BE2C (cell line): ENCODE measurements at regions not wholly inside any gene's neighbourhood (a gene's known extent, or its start where the extent isn't known, plus 50 kb on each side); places are given as distances from the start of the nearest gene placed in this dataset.
A peak's percentile ranks its signal among the peaks of the same experiment; 100 is the strongest.

ENCODE experiments used
- DNase-seq: peaks from one replicate; pipeline ENCODE4 v3.0.0-alpha.2; 2020
- H3K27me3 ChIP-seq: fragments of 250-450 bp; sonication (Bioruptor Pico); 2 replicates; pipeline ENCODE4 v1.5.1; 2020; ENCODE audit warnings: mild to moderate bottlenecking
- H3K36me3 ChIP-seq: fragments of 250-450 bp; sonication (Bioruptor Pico); 2 replicates; pipeline ENCODE4 v1.5.1; 2020; ENCODE audit warnings: mild to moderate bottlenecking
- H3K4me1 ChIP-seq: fragments of 250-450 bp; sonication (Bioruptor Pico); 2 replicates; pipeline ENCODE4 v1.5.1; 2020
- H3K4me3 ChIP-seq: 2 replicates; pipeline ENCODE4 v1.5.1; 2011; ENCODE audit warnings: low read depth, low read length
- H3K9me3 ChIP-seq: fragments of 250-450 bp; sonication (Bioruptor Pico); 2 replicates; pipeline ENCODE4 v1.5.1; 2020
- CTCF ChIP-seq: IDR thresholded peaks from 2 replicates; pipeline ENCODE4 v1.5.1; 2012; ENCODE audit warnings: mild to moderate bottlenecking, low read depth, low read length

GRCh38 chr14:100381395-100382105 is 58.4 kb downstream of the SLC25A47 start:
- H3K27me3 ChIP-seq = no peaks in the 10 kb centered on the region
- H3K36me3 ChIP-seq = no peaks in the 10 kb centered on the region; the same call in 1 of the 2 replicates
- no peak overlapping the region for H3K4me3 ChIP-seq
- no peak for TF ChIP-seq CTCF
- H3K4me1 ChIP-seq = peaks cover 19% of the 10 kb centered on the region
- DNase-seq = no peak
- H3K9me3 ChIP-seq = no peaks in the 10 kb centered on the region

DNA sequence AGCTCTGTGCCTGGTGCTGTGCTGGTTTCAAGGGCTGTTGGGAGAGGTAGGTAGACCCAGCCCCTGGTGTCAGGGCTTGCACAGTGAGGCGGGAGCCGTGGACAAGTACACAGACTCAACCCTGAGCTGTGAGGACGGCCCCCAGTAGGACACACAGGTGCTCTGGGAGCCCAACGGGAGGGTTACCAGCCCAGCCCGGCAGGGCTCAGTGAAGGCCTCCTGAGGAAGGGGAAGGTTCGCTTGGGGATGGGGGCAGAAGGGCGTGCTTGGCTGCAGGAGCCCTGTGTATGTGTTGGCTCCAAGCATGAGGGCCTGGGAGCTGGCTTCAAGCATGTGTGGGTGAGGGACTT is 58.9 kb downstream of the SLC25A47 start:
- no peak overlapping the region for H3K4me3 ChIP-seq
- DNase-seq = no peak
- no peak for TF ChIP-seq CTCF
- H3K36me3 ChIP-seq = no peaks in the 10 kb centered on the region; the same call in 1 of the 2 replicates
- H3K4me1 ChIP-seq = peaks cover 22% of the 10 kb centered on the region
- no peaks in the 10 kb centered on the region for H3K9me3 ChIP-seq
- no peaks in the 10 kb centered on the region for H3K27me3 ChIP-seq

- H3K9me3 ChIP-seq = no peaks in the 10 kb centered on the region
- peaks cover 35% of the 10 kb centered on the region for H3K4me1 ChIP-seq
- no peak overlapping the region for H3K4me3 ChIP-seq
- no peaks in the 10 kb centered on the region for H3K27me3 ChIP-seq
- no peaks in the 10 kb centered on the region; the same call in 1 of the 2 replicates for H3K36me3 ChIP-seq
- peak; percentile 85 for DNase-seq
- peak; percentile 94 for TF ChIP-seq CTCF
Observed at GRCh38 chr14:100383727-100384158, 60.6 kb downstream of the SLC25A47 start.

DNA sequence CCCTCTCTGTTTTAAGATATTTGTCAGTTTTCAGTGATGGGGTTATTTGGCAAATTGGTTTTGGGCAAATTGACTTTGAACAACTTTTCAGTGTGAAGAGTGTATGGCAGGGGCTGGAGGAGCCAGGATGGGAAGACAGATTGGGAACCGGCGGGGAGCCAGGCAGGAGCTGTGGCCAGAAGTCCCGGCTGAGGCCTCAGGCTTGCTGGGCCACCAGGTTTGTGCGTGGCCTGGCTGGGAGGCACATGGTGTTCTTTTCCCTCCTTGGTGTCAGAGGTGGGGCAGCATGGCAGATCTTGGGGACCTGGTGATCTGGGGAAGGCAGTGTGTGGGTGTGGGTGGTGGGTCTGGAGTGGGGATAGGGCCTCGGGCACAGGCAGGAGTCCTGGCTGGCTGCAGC is 61.1 kb downstream of the SLC25A47 start:
- Histone ChIP-seq H3K9me3 (no peaks in the 10 kb centered on the region), H3K4me1 (peaks cover 40% of the 10 kb centered on the region), H3K4me3 (no peak overlapping the region), H3K36me3 (no peaks in the 10 kb centered on the region; the same call in 1 of the 2 replicates), H3K27me3 (no peaks in the 10 kb centered on the region)
- DNase-seq = no peak
- no peak for TF ChIP-seq CTCF

- peaks cover 45% of the 10 kb centered on the region for H3K4me1 ChIP-seq
- no peaks in the 10 kb centered on the region for H3K9me3 ChIP-seq
- DNase-seq = no peak
- peak; percentile 72 for TF ChIP-seq CTCF
- H3K36me3 ChIP-seq = no peaks in the 10 kb centered on the region; the same call in 1 of the 2 replicates
- H3K27me3 ChIP-seq = no peaks in the 10 kb centered on the region
- H3K4me3 ChIP-seq = no peak overlapping the region
Observed at GRCh38 chr14:100384819-100385813, 62.0 kb downstream of the SLC25A47 start.
